NCI-H2107 (cell line): ENCODE measurements at regions not wholly inside any gene's neighbourhood (a gene's known extent, or its start where the extent isn't known, plus 50 kb on each side); places are given as distances from the start of the nearest gene placed in this dataset.

ENCODE experiments used
- DNase-seq: peaks from one replicate; lab custom pipeline; 2025; lab: John Stamatoyannopoulos, UW

- DNase-seq: no peak
These were observed 916.0 kb downstream of the TECRL start for GRCh38 chr4:63493265-63493664.

GRCh38 chr4:63492515-63492914, 916.7 kb downstream of the TECRL start:
- no peak for DNase-seq

GRCh38 chr4:63464393-63464792, 944.9 kb downstream of the TECRL start:
- no peak for DNase-seq

GRCh38 chr4:63460075-63460474, 949.2 kb downstream of the TECRL start:
- DNase-seq: no peak

GRCh38 chr4:63459329-63459728, 949.9 kb downstream of the TECRL start:
- DNase-seq: no peak

- DNase-seq: no peak
These were observed 951.2 kb downstream of the TECRL start for GRCh38 chr4:63458010-63458409.

- DNase-seq: no peak
These were observed 969.0 kb downstream of the TECRL start for GRCh38 chr4:63440236-63440635.

- DNase-seq: no peak
These were observed 979.1 kb downstream of the TECRL start for GRCh38 chr4:63430105-63430504.

- DNase-seq: no peak
These were observed 1013.0 kb downstream of the TECRL start for GRCh38 chr4:63396269-63396668.

- no peak for DNase-seq
These were observed 1015.7 kb downstream of the TECRL start for GRCh38 chr4:63393544-63393943.

GRCh38 chr4:63379750-63380522, 1029.3 kb downstream of the TECRL start:
- no peak for DNase-seq

- no peak for DNase-seq
These were observed 1038.2 kb downstream of the TECRL start for GRCh38 chr4:63371001-63371400.

- no peak for DNase-seq
These were observed 1047.6 kb downstream of the TECRL start for GRCh38 chr4:63361628-63362027.

GRCh38 chr4:63361066-63361465, 1048.2 kb downstream of the TECRL start:
- no peak for DNase-seq

GRCh38 chr4:63349674-63350025, 1059.6 kb downstream of the TECRL start:
- DNase-seq: no peak

GRCh38 chr4:63348735-63349673, 1060.2 kb downstream of the TECRL start:
- DNase-seq: no peak

GRCh38 chr4:63325140-63325539, 1084.1 kb downstream of the TECRL start:
- no peak for DNase-seq

- no peak for DNase-seq
These were observed 1092.6 kb downstream of the TECRL start for GRCh38 chr4:63316633-63317032.

- no peak for DNase-seq
These were observed 1093.6 kb downstream of the TECRL start for GRCh38 chr4:63315651-63316050.

- DNase-seq: no peak
These were observed 1100.6 kb downstream of the TECRL start for GRCh38 chr4:63308697-63309096.

GRCh38 chr4:63302792-63303191, 1106.5 kb downstream of the TECRL start:
- DNase-seq: no peak

GRCh38 chr4:63302078-63302477, 1107.2 kb downstream of the TECRL start:
- no peak for DNase-seq

- DNase-seq: no peak
These were observed 1112.5 kb downstream of the TECRL start for GRCh38 chr4:63296773-63297172.
